Breast epithelium (tissue), 4 donors: ENCODE measurements at regions not wholly inside any gene's neighbourhood (a gene's known extent, or its start where the extent isn't known, plus 50 kb on each side); places are given as distances from the start of the nearest gene placed in this dataset.
"Not testable (repeated sequence)": the region's sequence is repeated elsewhere in the genome, so short reads cannot be mapped to it uniquely, and the experiment has no call there.

Experiments used
- DNase-seq, 2 donors: peaks; one replicate each; pipeline ENCODE4 v3.0.0-alpha.2; 2019; ENCODE audit warnings: low spot score in 2 of 2
- H3K27ac ChIP-seq, 2 donors: fragments of 200-600 bp; sonication (generic) in 1 of 2; one replicate each; pipeline ENCODE4 v1.5.1; 2016 to 2019; ENCODE audit warnings: mild to moderate bottlenecking in 1 of 2
- H3K27me3 ChIP-seq, 2 donors: fragments of 200-600 bp; sonication (generic) in 1 of 2; one replicate each; pipeline versions ENCODE4 v1.5.1 to v1.6.0; 2017 to 2019; ENCODE audit warnings: control low read depth in 1 of 2, mild to moderate bottlenecking in 1 of 2
- H3K36me3 ChIP-seq: fragments of 200-600 bp; one replicate; pipeline ENCODE4 v1.5.1; 2019
- H3K4me1 ChIP-seq, 2 donors: fragments of 200-600 bp; sonication (generic); one replicate each; pipeline ENCODE4 v1.5.1; 2016 to 2019; ENCODE audit warnings: control low read depth in 1 of 2
- H3K4me3 ChIP-seq, 3 donors: fragments of 200-600 bp; sonication (generic); 1 replicate in 2 of 3; 2 replicates in 1 of 3; pipeline ENCODE4 v1.5.1; 2016 to 2019; ENCODE audit warnings: mild to moderate bottlenecking in 3 of 3, moderate library complexity in 2 of 3
- H3K9me3 ChIP-seq, 2 donors: fragments of 200-600 bp; sonication (generic) in 1 of 2; one replicate each; pipeline ENCODE4 v1.5.1; 2016 to 2019; ENCODE audit warnings: control low read depth in 1 of 2
- CTCF ChIP-seq, 3 donors: fragments of 450-650 bp; IDR thresholded peaks; one replicate each; pipeline ENCODE4 v1.5.1; 2016 to 2017; ENCODE audit warnings: antibody characterized with exemption in 3 of 3, mild to moderate bottlenecking in 3 of 3, moderate library complexity in 3 of 3
- POLR2A ChIP-seq: fragments of 450-650 bp; IDR thresholded peaks from one replicate; pipeline ENCODE4 v1.6.1; 2016; ENCODE audit warnings: antibody characterized with exemption, mild to moderate bottlenecking, moderate library complexity
- POLR2AphosphoS5 ChIP-seq, 3 donors: sonication (generic); formaldehyde crosslinking; IDR thresholded peaks; one replicate each; pipeline ENCODE4 v1.6.1; 2017; ENCODE audit warnings: antibody characterized with exemption in 3 of 3
- intact Hi-C: fragments of 100-400 bp; cut with DNase I; formaldehyde crosslinking; loops from one replicate; pipeline ENCODE4 v1.15.1; 2023; ENCODE audit warnings: low total_unique reads

- peaks cover 4% of the 10 kb centered on the region for H3K36me3 ChIP-seq
- H3K4me3 ChIP-seq = no peak overlapping the region
- no peak overlapping the region for H3K27ac ChIP-seq
- intact Hi-C loops = loop anchor here (10.0 kb wide), 1 partner anchor 514 kb away; no protein-coding TSS in a partner anchor
- H3K4me1 ChIP-seq = no peaks in the 10 kb centered on the region
- H3K9me3 ChIP-seq = no peaks in the 10 kb centered on the region
- H3K27me3 ChIP-seq = no peaks in the 10 kb centered on the region
- TF ChIP-seq POLR2A = no peak
- no peak for TF ChIP-seq POLR2AphosphoS5 (IDR thresholded peaks at IDR 0.05)
- no peak for TF ChIP-seq CTCF (IDR thresholded peaks at IDR 0.05)
- no peak for DNase-seq
Observed at GRCh38 chr11:21988477-21988876, 204.4 kb upstream of the ANO5 start.

GRCh38 chr11:22001803-22002202 lies 191.1 kb upstream of the ANO5 start:
- H3K27me3 ChIP-seq, H3K27ac ChIP-seq, H3K4me1 ChIP-seq, intact Hi-C loops, H3K9me3 ChIP-seq, H3K36me3 ChIP-seq, H3K4me3 ChIP-seq, DNase-seq: not testable (repeated sequence)

- no peak for DNase-seq
- no peak for TF ChIP-seq POLR2AphosphoS5 (IDR thresholded peaks at IDR 0.05)
- TF ChIP-seq POLR2A = no peak
- no peak for TF ChIP-seq CTCF (IDR thresholded peaks at IDR 0.05)
- Histone ChIP-seq H3K27me3 (peaks cover 0 to 3% of the 10 kb centered on the region in 2 donors), H3K27ac (no peak overlapping the region), H3K4me1 (no peaks in the 10 kb centered on the region), H3K4me3 (no peak overlapping the region), H3K9me3 (no peaks in the 10 kb centered on the region), H3K36me3 (no peaks in the 10 kb centered on the region)
- intact Hi-C loops = no loop called here
Observed at GRCh38 chr11:22006901-22007300, 186.0 kb upstream of the ANO5 start.

- intact Hi-C loops = no loop called here
Observed at GRCh38 chr11:22031791-22032190, 161.1 kb upstream of the ANO5 start.

GRCh38 chr11:22037505-22037904 lies 155.4 kb upstream of the ANO5 start:
- no peak for TF ChIP-seq POLR2A
- TF ChIP-seq CTCF (IDR thresholded peaks at IDR 0.05) = no peak
- TF ChIP-seq POLR2AphosphoS5 (IDR thresholded peaks at IDR 0.05) = no peak
- Histone ChIP-seq H3K27ac (no peak overlapping the region), H3K4me1 (no peaks in the 10 kb centered on the region), H3K4me3 (no peak overlapping the region), H3K27me3 (no peaks in the 10 kb centered on the region), H3K36me3 (no peaks in the 10 kb centered on the region), H3K9me3 (no peaks in the 10 kb centered on the region)
- intact Hi-C loops = no loop called here
- no peak for DNase-seq

More at GRCh38 chr11:22031791-22032190, 161.1 kb upstream of the ANO5 start:
- Histone ChIP-seq H3K4me1 (no peaks in the 10 kb centered on the region), H3K9me3 (peaks cover 0 to 9% of the 10 kb centered on the region in 2 donors), H3K27ac (no peak overlapping the region), H3K36me3 (no peaks in the 10 kb centered on the region), H3K27me3 (no peaks in the 10 kb centered on the region), H3K4me3 (no peak overlapping the region)
- no peak for DNase-seq
- TF ChIP-seq CTCF (IDR thresholded peaks at IDR 0.05) (no peak), POLR2A (no peak), POLR2AphosphoS5 (IDR thresholded peaks at IDR 0.05) (no peak)

- TF ChIP-seq POLR2AphosphoS5 (IDR thresholded peaks at IDR 0.05) (no peak), CTCF (IDR thresholded peaks at IDR 0.05) (no peak), POLR2A (no peak)
- DNase-seq = no peak
- intact Hi-C loops = no loop called here
Observed at GRCh38 chr11:22041039-22041438, 151.8 kb upstream of the ANO5 start.

More at GRCh38 chr11:22041039-22041438, 151.8 kb upstream of the ANO5 start:
- no peaks in the 10 kb centered on the region for H3K4me1 ChIP-seq
- no peak overlapping the region for H3K27ac ChIP-seq
- no peak overlapping the region for H3K4me3 ChIP-seq
- H3K36me3 ChIP-seq = no peaks in the 10 kb centered on the region
- no peaks in the 10 kb centered on the region for H3K27me3 ChIP-seq
- H3K9me3 ChIP-seq = no peaks in the 10 kb centered on the region
